GM19238 (cell line): ENCODE measurements at regions not wholly inside any gene's neighbourhood (a gene's known extent, or its start where the extent isn't known, plus 50 kb on each side); places are given as distances from the start of the nearest gene placed in this dataset.
"Not testable (repeated sequence)": the region's sequence is repeated elsewhere in the genome, so short reads cannot be mapped to it uniquely, and the experiment has no call there.

ENCODE experiments used
- DNase-seq: peaks from one replicate; pipeline ENCODE4 v3.0.0; 2011; ENCODE audit warnings: low spot score; ENCODE audit not compliant: insufficient read length

- DNase-seq = no peak
Observed at GRCh38 chr15:38733331-38733730, 168.7 kb upstream of the RASGRP1 start.

GRCh38 chr15:38740206-38740605 is 175.6 kb upstream of the RASGRP1 start:
- no peak for DNase-seq

GRCh38 chr15:38743147-38743546 is 178.5 kb upstream of the RASGRP1 start:
- no peak for DNase-seq

- no peak for DNase-seq
Observed at GRCh38 chr15:38745126-38745525, 180.5 kb upstream of the RASGRP1 start.

- DNase-seq = no peak
Observed at GRCh38 chr15:38745626-38746025, 181.0 kb upstream of the RASGRP1 start.

GRCh38 chr15:38746211-38746610 is 181.6 kb upstream of the RASGRP1 start:
- DNase-seq = no peak

- DNase-seq = no peak
Observed at GRCh38 chr15:38748710-38749109, 184.1 kb upstream of the RASGRP1 start.

- no peak for DNase-seq
Observed at GRCh38 chr15:38750786-38751185, 186.2 kb upstream of the RASGRP1 start.

- DNase-seq = no peak
Observed at GRCh38 chr15:38755718-38756117, 191.1 kb upstream of the RASGRP1 start.

GRCh38 chr15:38756441-38756840 is 191.8 kb upstream of the RASGRP1 start:
- DNase-seq = no peak

GRCh38 chr15:38758043-38758442 is 193.4 kb upstream of the RASGRP1 start:
- DNase-seq = no peak

- no peak for DNase-seq
Observed at GRCh38 chr15:38761681-38762080, 197.1 kb upstream of the RASGRP1 start.

GRCh38 chr15:38768970-38769369 is 204.4 kb upstream of the RASGRP1 start:
- no peak for DNase-seq

GRCh38 chr15:38769492-38769891 is 204.9 kb upstream of the RASGRP1 start:
- DNase-seq = no peak

- DNase-seq = not testable (repeated sequence)
Observed at GRCh38 chr15:38774076-38774475, 209.5 kb upstream of the RASGRP1 start.

- no peak for DNase-seq
Observed at GRCh38 chr15:38781196-38781595, 216.6 kb upstream of the RASGRP1 start.

GRCh38 chr15:38782156-38782555 is 217.5 kb upstream of the RASGRP1 start:
- DNase-seq = no peak

- DNase-seq = no peak
Observed at GRCh38 chr15:38788918-38789317, 224.3 kb upstream of the RASGRP1 start.

- DNase-seq = no peak
Observed at GRCh38 chr15:38789566-38789965, 225.0 kb upstream of the RASGRP1 start.

- DNase-seq = no peak
Observed at GRCh38 chr15:38793206-38793810, 228.7 kb upstream of the RASGRP1 start.

GRCh38 chr15:38795471-38796245 is 231.0 kb upstream of the RASGRP1 start:
- no peak for DNase-seq

GRCh38 chr15:38796589-38796988 is 232.0 kb upstream of the RASGRP1 start:
- no peak for DNase-seq

GRCh38 chr15:38797506-38797905 is 232.9 kb upstream of the RASGRP1 start:
- not testable (repeated sequence) for DNase-seq
